ENCODE measurements at regions not wholly inside any gene's neighbourhood (a gene's known extent, or its start where the extent isn't known, plus 50 kb on each side); places are given as distances from the start of the nearest gene placed in this dataset.

GRCh38 chr4:163622379-163623035, 128.0 kb downstream of the TMA16 start:
- no peak for DNase-seq (ENCODE audit: low spot score)

- no peak for DNase-seq (ENCODE audit: low spot score)
These were observed 129.3 kb downstream of the TMA16 start for GRCh38 chr4:163623787-163624186.

GRCh38 chr4:163624727-163625126, 130.2 kb downstream of the TMA16 start:
- no peak for DNase-seq (ENCODE audit: low spot score)

GRCh38 chr4:163631288-163631687, 136.8 kb downstream of the TMA16 start:
- no peak for DNase-seq (ENCODE audit: low spot score)

GRCh38 chr4:163638909-163639308, 144.4 kb downstream of the TMA16 start:
- DNase-seq (ENCODE audit: low spot score), result no peak

GRCh38 chr4:163649557-163650091, 155.1 kb downstream of the TMA16 start:
- DNase-seq (ENCODE audit: low spot score), result no peak

- DNase-seq (ENCODE audit: low spot score), result no peak
These were observed 157.3 kb downstream of the TMA16 start for GRCh38 chr4:163651761-163652160.

GRCh38 chr4:163654621-163655020, 160.1 kb downstream of the TMA16 start:
- DNase-seq (ENCODE audit: low spot score), result no peak

- DNase-seq (ENCODE audit: low spot score), result no peak
These were observed 166.1 kb downstream of the TMA16 start for GRCh38 chr4:163660636-163661035.

- DNase-seq (ENCODE audit: low spot score), result no peak
These were observed 168.3 kb downstream of the TMA16 start for GRCh38 chr4:163662768-163663167.

- no peak for DNase-seq (ENCODE audit: low spot score)
These were observed 169.2 kb downstream of the TMA16 start for GRCh38 chr4:163663454-163664225.

GRCh38 chr4:163665101-163665500, 170.6 kb downstream of the TMA16 start:
- no peak for DNase-seq (ENCODE audit: low spot score)

- no peak for DNase-seq (ENCODE audit: low spot score)
These were observed 171.2 kb downstream of the TMA16 start for GRCh38 chr4:163665521-163666331.

GRCh38 chr4:163666332-163666873, 171.9 kb downstream of the TMA16 start:
- no peak for DNase-seq (ENCODE audit: low spot score)

GRCh38 chr4:163672751-163673150, 178.3 kb downstream of the TMA16 start:
- DNase-seq (ENCODE audit: low spot score), result no peak

- DNase-seq (ENCODE audit: low spot score), result no peak
These were observed 179.6 kb downstream of the TMA16 start for GRCh38 chr4:163673848-163674697.

GRCh38 chr4:163679189-163679588, 184.7 kb downstream of the TMA16 start:
- peak; percentile 19 for DNase-seq (ENCODE audit: low spot score)

- DNase-seq (ENCODE audit: low spot score), result no peak
These were observed 186.1 kb downstream of the TMA16 start for GRCh38 chr4:163680386-163681098.

- DNase-seq (ENCODE audit: low spot score), result peak; percentile 41
These were observed 186.8 kb downstream of the TMA16 start for GRCh38 chr4:163681208-163681821.

GRCh38 chr4:163688856-163689255, 194.4 kb downstream of the TMA16 start:
- DNase-seq (ENCODE audit: low spot score), result no peak
